GM23338 (cell line): ENCODE measurements at regions not wholly inside any gene's neighbourhood (a gene's known extent, or its start where the extent isn't known, plus 50 kb on each side); places are given as distances from the start of the nearest gene placed in this dataset.

Experiments used
- ATAC-seq: fragments of 200-7000 bp; cut with Tn5 transposase; 3 replicates; pipeline ENCODE4 v1.9.1; 2020
- DNase-seq: peaks from one replicate; pipeline ENCODE4 v3.0.0-alpha.2; 2015; ENCODE audit warnings: low spot score
- H2AFZ ChIP-seq: fragments of 200-600 bp; sonication (generic); 2 replicates; pipeline ENCODE4 v1.8.0; 2016; ENCODE audit warnings: antibody characterized with exemption, mild to moderate bottlenecking, moderate library complexity
- H3F3A ChIP-seq: fragments of 200-600 bp; sonication (generic); replicated peaks from 2 replicates; pipeline ENCODE4 v1.8.0; 2017; ENCODE audit warnings: antibody characterized with exemption, mixed run types, low read depth
- H3K27ac ChIP-seq: fragments of 200-600 bp; sonication (generic); 2 replicates; pipeline ENCODE4 v1.6.1; 2016; ENCODE audit warnings: low read depth
- H3K27me3 ChIP-seq: fragments of 200-600 bp; sonication (generic); 2 replicates; pipeline ENCODE4 v1.8.0; 2016; ENCODE audit warnings: mild to moderate bottlenecking, mixed run types, moderate library complexity; ENCODE audit not compliant: insufficient read depth
- H3K36me3 ChIP-seq: fragments of 200-600 bp; sonication (generic); 2 replicates; pipeline ENCODE4 v1.8.0; 2016; ENCODE audit warnings: mild to moderate bottlenecking; ENCODE audit not compliant: insufficient read depth
- H3K4me1 ChIP-seq: fragments of 200-600 bp; sonication (generic); 2 replicates; pipeline ENCODE4 v1.8.0; 2016; ENCODE audit warnings: mild to moderate bottlenecking, moderate library complexity; ENCODE audit not compliant: insufficient read depth
- H3K4me2 ChIP-seq: fragments of 200-600 bp; sonication (generic); 2 replicates; pipeline ENCODE4 v1.7.1; 2017; ENCODE audit warnings: mixed run types
- H3K4me3 ChIP-seq: fragments of 200-600 bp; sonication (generic); 2 replicates; pipeline ENCODE4 v1.6.1; 2016; ENCODE audit warnings: mixed run types
- H3K79me2 ChIP-seq: fragments of 200-600 bp; sonication (generic); replicated peaks from 2 replicates; pipeline ENCODE4 v1.8.0; 2017; ENCODE audit warnings: mild to moderate bottlenecking; ENCODE audit not compliant: insufficient read depth
- H3K9me2 ChIP-seq: fragments of 200-600 bp; sonication (generic); 2 replicates; pipeline ENCODE4 v1.8.0; 2017; ENCODE audit not compliant: insufficient read depth
- H4K20me1 ChIP-seq: fragments of 200-600 bp; sonication (generic); replicated peaks from 2 replicates; pipeline ENCODE4 v1.8.0; 2017; ENCODE audit warnings: mild to moderate bottlenecking; ENCODE audit not compliant: insufficient read depth
- H3K27ac Mint-ChIP-seq: 2 replicates; pipeline ENCODE4 v1.8.0; 2020; ENCODE audit warnings: inconsistent platforms, mild to moderate bottlenecking, moderate library complexity, mixed read lengths
- H3K27me3 Mint-ChIP-seq: 3 replicates; pipeline ENCODE4 v1.8.0; 2022; ENCODE audit warnings: low read depth, mild to moderate bottlenecking, moderate library complexity, mixed read lengths, inconsistent platforms; ENCODE audit not compliant: insufficient read depth, poor library complexity
- H3K36me3 Mint-ChIP-seq: 3 replicates; pipeline ENCODE4 v1.8.0; 2021; ENCODE audit warnings: low read depth, mild to moderate bottlenecking, inconsistent platforms, moderate library complexity, mixed read lengths
- H3K4me1 Mint-ChIP-seq: 3 replicates; pipeline ENCODE4 v1.8.0; 2020; ENCODE audit warnings: mild to moderate bottlenecking, inconsistent platforms, mixed read lengths
- H3K4me3 Mint-ChIP-seq: 3 replicates; pipeline ENCODE4 v1.8.0; 2021; ENCODE audit warnings: moderate library complexity, mild to moderate bottlenecking, inconsistent platforms, mixed read lengths
- H3K9me3 Mint-ChIP-seq: 3 replicates; pipeline ENCODE4 v1.8.0; 2020; ENCODE audit warnings: moderate library complexity, mild to moderate bottlenecking, inconsistent platforms, mixed read lengths
- CREB1 ChIP-seq: fragments of 250-450 bp; sonication (Bioruptor Pico); IDR thresholded peaks from 2 replicates; pipeline ENCODE4 v1.5.0; 2020; ENCODE audit warnings: low read depth, mild to moderate bottlenecking, moderate library complexity
- ETS1 ChIP-seq: IDR thresholded peaks from 2 replicates; pipeline ENCODE4 v1.6.1; 2016; ENCODE audit warnings: antibody characterized with exemption
- EZH2 ChIP-seq: fragments of 200-600 bp; sonication (generic); IDR thresholded peaks from one replicate; pipeline ENCODE4 v1.8.0; 2017; ENCODE audit warnings: antibody characterized with exemption, mild to moderate bottlenecking, low read depth; ENCODE audit not compliant: unreplicated experiment
- POLR2AphosphoS5 ChIP-seq: IDR thresholded peaks from 2 replicates; pipeline ENCODE4 v1.6.1; 2016; ENCODE audit warnings: antibody characterized with exemption, low read depth
- STAT1 ChIP-seq: IDR thresholded peaks from one replicate; pipeline ENCODE4 v1.6.1; 2016; ENCODE audit warnings: antibody characterized with exemption; ENCODE audit not compliant: unreplicated experiment
- ZNF462 ChIP-seq: fragments of 250-450 bp; sonication (Bioruptor Pico); IDR thresholded peaks from 2 replicates; pipeline ENCODE4 v1.5.0; 2020; ENCODE audit warnings: mild to moderate bottlenecking, moderate library complexity

- TF ChIP-seq ZNF462 (CRISPR knock-in tag) (no peak), CREB1 (CRISPR knock-in tag) (no peak)
Observed at GRCh38 chr6:133740218-133740617, 148.7 kb upstream of the TCF21 start (continued).

GRCh38 chr6:133740816-133741215 is 148.1 kb upstream of the TCF21 start:
- H3K4me3 ChIP-seq, result no peak overlapping the region
- peaks cover 7% of the 10 kb centered on the region; the same call in 1 of the 2 replicates for H3K4me1 ChIP-seq
- no peaks in the 10 kb centered on the region for H3K79me2 ChIP-seq
- ATAC-seq (no peak), DNase-seq (no peak)
- H3K9me2 ChIP-seq, result no peaks in the 10 kb centered on the region
- H3K4me2 ChIP-seq, result no peak overlapping the region
- no peak overlapping the region for H3K27ac ChIP-seq
- H3K27me3 ChIP-seq, result no peaks in the 10 kb centered on the region
- H2AFZ ChIP-seq, result no peak overlapping the region
- Mint-ChIP-seq H3K4me3 (no peak overlapping the region), H3K4me1 (peaks cover 16% of the 10 kb centered on the region), H3K36me3 (no peaks in the 10 kb centered on the region), H3K27ac (no peak overlapping the region), H3K9me3 (no peaks in the 10 kb centered on the region), H3K27me3 (no peaks in the 10 kb centered on the region)
- no peaks in the 10 kb centered on the region for H3F3A ChIP-seq
- TF ChIP-seq ETS1, result no peak
- no peak for TF ChIP-seq CREB1 (CRISPR knock-in tag)
- TF ChIP-seq EZH2, result no peak
- TF ChIP-seq STAT1, result no peak
- TF ChIP-seq POLR2AphosphoS5, result no peak
- H3K36me3 ChIP-seq, result no peaks in the 10 kb centered on the region
- no peaks in the 10 kb centered on the region for H4K20me1 ChIP-seq
